Epithelial cell of proximal tubule (primary cell): ENCODE measurements at regions not wholly inside any gene's neighbourhood (a gene's known extent, or its start where the extent isn't known, plus 50 kb on each side); places are given as distances from the start of the nearest gene placed in this dataset.

Source experiments
- DNase-seq: peaks from one replicate; pipeline ENCODE4 v3.0.0-alpha.2; 2011; ENCODE audit warnings: low read depth
- H3K4me3 ChIP-seq: 2 replicates; pipeline ENCODE4 v1.5.1; 2011; ENCODE audit warnings: low read depth, mild to moderate bottlenecking, low read length
- CTCF ChIP-seq: conservative IDR thresholded peaks from 2 replicates; pipeline ENCODE4 v1.5.1; 2012; ENCODE audit warnings: low read depth, mild to moderate bottlenecking, low read length

GRCh38 chr13:85420136-85420535 lies 379.1 kb downstream of the SLITRK6 start:
- TF ChIP-seq CTCF: no peak
- no peak for DNase-seq
- H3K4me3 ChIP-seq: no peak overlapping the region

- no peak for TF ChIP-seq CTCF
- no peak overlapping the region for H3K4me3 ChIP-seq
- DNase-seq: no peak
These were observed 379.6 kb downstream of the SLITRK6 start for GRCh38 chr13:85419611-85420010.

GRCh38 chr13:85417807-85418206 lies 381.4 kb downstream of the SLITRK6 start:
- H3K4me3 ChIP-seq: no peak overlapping the region
- no peak for DNase-seq
- TF ChIP-seq CTCF: no peak

GRCh38 chr13:85413664-85414063 lies 385.6 kb downstream of the SLITRK6 start:
- H3K4me3 ChIP-seq: no peak overlapping the region
- no peak for DNase-seq
- no peak for TF ChIP-seq CTCF

GRCh38 chr13:85412448-85412847 lies 386.8 kb downstream of the SLITRK6 start:
- no peak for TF ChIP-seq CTCF
- no peak overlapping the region for H3K4me3 ChIP-seq
- DNase-seq: no peak

- TF ChIP-seq CTCF: no peak
- DNase-seq: no peak
These were observed 387.6 kb downstream of the SLITRK6 start for GRCh38 chr13:85411591-85411990.

GRCh38 chr13:85408415-85408814 lies 390.8 kb downstream of the SLITRK6 start:
- TF ChIP-seq CTCF: no peak
- no peak for DNase-seq
- no peak overlapping the region for H3K4me3 ChIP-seq

More at GRCh38 chr13:85411591-85411990, 387.6 kb downstream of the SLITRK6 start:
- no peak overlapping the region for H3K4me3 ChIP-seq
